ENCODE measurements at regions not wholly inside any gene's neighbourhood (a gene's known extent, or its start where the extent isn't known, plus 50 kb on each side); places are given as distances from the start of the nearest gene placed in this dataset.
A peak's percentile ranks its signal among the peaks of the same experiment; 100 is the strongest.

- Histone ChIP-seq H3K4me3 (ENCODE audit: low read depth in 2 of 2, low read length in 1 of 2) (peak overlapping the region in 1 of 2 experiments; percentile 17; a peak in 1 of 4 replicates), H3K4me1 (ENCODE audit: control insufficient read depth in 1 of 2, insufficient read depth in 2 of 2, low read depth in 1 of 2, low read length in 1 of 2) (peaks cover 26 to 38% of the 10 kb centered on the region in 2 experiments), H3K36me3 (replicated peaks in 1 of 2; ENCODE audit: control insufficient read depth in 1 of 2, insufficient read depth in 2 of 2, low read length in 1 of 2) (no peaks in the 10 kb centered on the region), H4K20me1 (ENCODE audit: insufficient read depth) (no peaks in the 10 kb centered on the region), H3K9me2 (no peaks in the 10 kb centered on the region), H2AFZ (ENCODE audit: low read depth) (peak overlapping the region; percentile 94), H3K79me2 (ENCODE audit: insufficient read depth) (no peaks in the 10 kb centered on the region), H3K9me3 (no peaks in the 10 kb centered on the region), H3K4me2 (peak overlapping the region; percentile 75), H3K9ac (peak overlapping the region; percentile 67; the same call in 1 of the 2 replicates), H3K27ac (ENCODE audit: low read depth in 2 of 2, low read length in 1 of 2) (peak overlapping the region; percentile 86 to 94), H3K27me3 (ENCODE audit: insufficient read depth) (no peaks in the 10 kb centered on the region), H3F3A (replicated peaks; ENCODE audit: insufficient read depth) (peaks cover 14% of the 10 kb centered on the region)
- ChIA-PET CTCF (interaction anchor here (1.1 to 4.7 kb wide), 7 partner anchors 20 to 359 kb away, joined by 3 to 27 read pairs (median 4); no protein-coding TSS in a partner anchor), POLR2A (interaction anchor here (0.9 kb wide), 1 partner anchor 11 kb away, joined by 3 read pairs; no protein-coding TSS in a partner anchor)
- TF ChIP-seq MAX (IDR thresholded peaks at IDR 0.05; ENCODE audit: low read depth) (no peak), JUND (IDR thresholded peaks at IDR 0.05) (no peak), ELF1 (IDR thresholded peaks at IDR 0.05) (no peak), NFIC (IDR thresholded peaks at IDR 0.05; ENCODE audit: borderline replicate concordance) (no peak), POLR2AphosphoS5 (IDR thresholded peaks at IDR 0.05; ENCODE audit: low read depth, low read length) (no peak), SMC3 (IDR thresholded peaks at IDR 0.05; ENCODE audit: low read depth, low read length) (no peak), IRF3 (IDR thresholded peaks at IDR 0.05; ENCODE audit: low read depth, low read length) (no peak), TEAD4 (IDR thresholded peaks at IDR 0.05; ENCODE audit: borderline replicate concordance, insufficient read depth) (no peak), TAF1 (IDR thresholded peaks at IDR 0.05; ENCODE audit: borderline replicate concordance, low read depth, low read length) (no peak), EP300 (IDR thresholded peaks at IDR 0.05; ENCODE audit: borderline replicate concordance in 1 of 2, low read depth in 1 of 2, low read length in 1 of 2) (no peak), CHD2 (IDR thresholded peaks at IDR 0.05; ENCODE audit: low read length, partially characterized antibody) (no peak), YY1 (IDR thresholded peaks at IDR 0.05; ENCODE audit: low read depth) (no peak)
- peak; percentile 36 for DNase-seq
- WGBS (ENCODE audit: low lambda C conversion rate): 45% methylated on average over 5 of the region's 5 CpGs
These were observed 126.4 kb upstream of the SYT13 start for GRCh38 chr11:45412521-45412920.

- POLR2A ChIA-PET: interaction anchor here (0.7 to 0.9 kb wide), 2 partner anchors 11 to 387 kb away, joined by 3 read pairs; no protein-coding TSS in a partner anchor
- TF ChIP-seq GABPA (IDR thresholded peaks at IDR 0.05; ENCODE audit: low read depth) (no peak), NRF1 (IDR thresholded peaks at IDR 0.05; ENCODE audit: low read depth, low read length) (no peak), RCOR1 (IDR thresholded peaks at IDR 0.05; ENCODE audit: low read length) (peak; percentile 81; the same call in 1 of the 2 replicates), EP300 (IDR thresholded peaks at IDR 0.05; ENCODE audit: borderline replicate concordance in 1 of 2, low read depth in 1 of 2, low read length in 1 of 2) (peak in 1 of 2 experiments; percentile 74; a peak in 2 of 4 replicates), TEAD4 (IDR thresholded peaks at IDR 0.05; ENCODE audit: borderline replicate concordance, insufficient read depth) (no peak), RFX5 (IDR thresholded peaks at IDR 0.05; ENCODE audit: low read length) (no peak), SIN3A (IDR thresholded peaks at IDR 0.05; ENCODE audit: borderline replicate concordance, low read depth, low read length) (no peak), GATA2 (CRISPR knock-in tag; IDR thresholded peaks at IDR 0.05) (peak; percentile 74), ZBTB33 (IDR thresholded peaks at IDR 0.05; ENCODE audit: borderline replicate concordance, low read depth) (no peak), TAF1 (IDR thresholded peaks at IDR 0.05; ENCODE audit: borderline replicate concordance, low read depth, low read length) (0 out of 2 replicates have a peak, but pooled peaks have one; percentile 5), RAD21 (IDR thresholded peaks at IDR 0.05; ENCODE audit: low read length) (no peak; the same call in 1 of the 2 replicates), JUND (IDR thresholded peaks at IDR 0.05) (no peak; the same call in 1 of the 2 replicates), REST (IDR thresholded peaks at IDR 0.05; ENCODE audit: low read depth, low read length) (no peak)
These were observed 125.9 kb upstream of the SYT13 start for GRCh38 chr11:45412051-45412471.

More at GRCh38 chr11:45412051-45412471, 125.9 kb upstream of the SYT13 start:
- Histone ChIP-seq H3F3A (replicated peaks; ENCODE audit: insufficient read depth) (peaks cover 14% of the 10 kb centered on the region), H3K27ac (ENCODE audit: low read depth in 2 of 2, low read length in 1 of 2) (peak overlapping the region; percentile 86 to 94), H3K4me3 (ENCODE audit: low read depth in 2 of 2, low read length in 1 of 2) (peak overlapping the region; percentile 17 to 20; a peak in 2 of 4 replicates), H3K4me1 (ENCODE audit: control insufficient read depth in 1 of 2, insufficient read depth in 2 of 2, low read depth in 1 of 2, low read length in 1 of 2) (peaks cover 26 to 38% of the 10 kb centered on the region in 2 experiments), H3K27me3 (ENCODE audit: insufficient read depth) (no peaks in the 10 kb centered on the region), H3K4me2 (peak overlapping the region; percentile 75), H4K20me1 (ENCODE audit: insufficient read depth) (no peaks in the 10 kb centered on the region), H3K9ac (peak overlapping the region; percentile 67; the same call in 1 of the 2 replicates), H3K79me2 (ENCODE audit: insufficient read depth) (no peaks in the 10 kb centered on the region), H3K9me3 (no peaks in the 10 kb centered on the region), H3K36me3 (replicated peaks in 1 of 2; ENCODE audit: control insufficient read depth in 1 of 2, insufficient read depth in 2 of 2, low read length in 1 of 2) (no peaks in the 10 kb centered on the region), H3K9me2 (no peaks in the 10 kb centered on the region), H2AFZ (ENCODE audit: low read depth) (peak overlapping the region; percentile 94; the same call in 1 of the 2 replicates)
- CTCF ChIA-PET: interaction anchor here (1.1 to 4.7 kb wide), 7 partner anchors 20 to 359 kb away, joined by 3 to 27 read pairs (median 4); no protein-coding TSS in a partner anchor
- 12% methylated on average over 12 of the region's 12 CpGs for WGBS (ENCODE audit: low lambda C conversion rate)
- peak; percentile 81 for DNase-seq
